Neural crest cell (in vitro differentiated cells): ENCODE measurements at regions not wholly inside any gene's neighbourhood (a gene's known extent, or its start where the extent isn't known, plus 50 kb on each side); places are given as distances from the start of the nearest gene placed in this dataset.

Source experiments
- DNase-seq: peaks from one replicate; pipeline ENCODE4 v3.0.0; 2021; ENCODE audit warnings: low read depth, mixed read lengths, low spot score
- H3K27ac Mint-ChIP-seq: one replicate; pipeline ENCODE4 v1.8.0; 2021; ENCODE audit warnings: mild to moderate bottlenecking, mixed read lengths; ENCODE audit not compliant: unreplicated experiment
- H3K27me3 Mint-ChIP-seq: 2 replicates; pipeline ENCODE4 v1.8.0; 2021; ENCODE audit warnings: low read depth, mild to moderate bottlenecking, mixed read lengths
- H3K36me3 Mint-ChIP-seq: 2 replicates; pipeline ENCODE4 v1.8.0; 2021; ENCODE audit warnings: low read depth, mild to moderate bottlenecking, mixed read lengths
- H3K4me1 Mint-ChIP-seq: 2 replicates; pipeline ENCODE4 v1.8.0; 2021; ENCODE audit warnings: mixed read lengths
- H3K4me3 Mint-ChIP-seq: one replicate; pipeline ENCODE4 v1.8.0; 2021; ENCODE audit warnings: mild to moderate bottlenecking, mixed read lengths
- H3K9me3 Mint-ChIP-seq: 2 replicates; pipeline ENCODE4 v1.8.0; 2021; ENCODE audit warnings: mixed read lengths
- TF ChIP-seq, protein P1 (sequence below): fragments of 200-600 bp; sonication (generic); conservative IDR thresholded peaks from 2 replicates; pipeline ENCODE4 v1.5.0; 2021; ENCODE audit warnings: antibody characterized with exemption, mild to moderate bottlenecking

GRCh38 chr4:132313852-132314251 lies 835.2 kb upstream of the PCDH10 start:
- H3K4me3 Mint-ChIP-seq: no peak overlapping the region
- TF ChIP-seq, protein P1, sequence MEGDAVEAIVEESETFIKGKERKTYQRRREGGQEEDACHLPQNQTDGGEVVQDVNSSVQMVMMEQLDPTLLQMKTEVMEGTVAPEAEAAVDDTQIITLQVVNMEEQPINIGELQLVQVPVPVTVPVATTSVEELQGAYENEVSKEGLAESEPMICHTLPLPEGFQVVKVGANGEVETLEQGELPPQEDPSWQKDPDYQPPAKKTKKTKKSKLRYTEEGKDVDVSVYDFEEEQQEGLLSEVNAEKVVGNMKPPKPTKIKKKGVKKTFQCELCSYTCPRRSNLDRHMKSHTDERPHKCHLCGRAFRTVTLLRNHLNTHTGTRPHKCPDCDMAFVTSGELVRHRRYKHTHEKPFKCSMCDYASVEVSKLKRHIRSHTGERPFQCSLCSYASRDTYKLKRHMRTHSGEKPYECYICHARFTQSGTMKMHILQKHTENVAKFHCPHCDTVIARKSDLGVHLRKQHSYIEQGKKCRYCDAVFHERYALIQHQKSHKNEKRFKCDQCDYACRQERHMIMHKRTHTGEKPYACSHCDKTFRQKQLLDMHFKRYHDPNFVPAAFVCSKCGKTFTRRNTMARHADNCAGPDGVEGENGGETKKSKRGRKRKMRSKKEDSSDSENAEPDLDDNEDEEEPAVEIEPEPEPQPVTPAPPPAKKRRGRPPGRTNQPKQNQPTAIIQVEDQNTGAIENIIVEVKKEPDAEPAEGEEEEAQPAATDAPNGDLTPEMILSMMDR: no peak
- H3K36me3 Mint-ChIP-seq: no peaks in the 10 kb centered on the region
- no peaks in the 10 kb centered on the region for H3K27me3 Mint-ChIP-seq
- no peaks in the 10 kb centered on the region for H3K4me1 Mint-ChIP-seq
- DNase-seq: no peak
- no peak overlapping the region for H3K27ac Mint-ChIP-seq
- no peaks in the 10 kb centered on the region for H3K9me3 Mint-ChIP-seq

DNA sequence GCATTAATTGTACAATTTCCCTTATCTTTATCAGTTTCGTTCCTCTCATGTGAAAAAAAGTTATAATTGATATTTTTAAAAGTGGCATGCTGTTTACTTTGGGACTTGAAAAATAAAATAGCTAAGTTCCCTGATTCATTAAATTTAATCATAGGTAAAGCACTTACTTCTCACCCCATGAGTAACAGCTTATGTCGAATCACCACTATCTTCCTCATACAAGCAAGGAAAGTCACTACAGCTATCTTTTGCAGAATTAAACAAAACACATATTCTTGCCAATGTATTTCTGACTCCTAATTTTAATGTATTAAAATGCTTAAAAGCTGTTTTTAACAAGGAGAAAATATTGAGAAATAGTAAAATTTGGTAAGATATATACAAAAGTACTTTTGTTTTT lies 832.4 kb upstream of the PCDH10 start:
- Mint-ChIP-seq H3K27me3 (no peaks in the 10 kb centered on the region), H3K4me3 (no peak overlapping the region), H3K9me3 (no peaks in the 10 kb centered on the region), H3K4me1 (no peaks in the 10 kb centered on the region), H3K27ac (no peak overlapping the region), H3K36me3 (no peaks in the 10 kb centered on the region)
- TF ChIP-seq, protein P1: no peak
- no peak for DNase-seq

DNA sequence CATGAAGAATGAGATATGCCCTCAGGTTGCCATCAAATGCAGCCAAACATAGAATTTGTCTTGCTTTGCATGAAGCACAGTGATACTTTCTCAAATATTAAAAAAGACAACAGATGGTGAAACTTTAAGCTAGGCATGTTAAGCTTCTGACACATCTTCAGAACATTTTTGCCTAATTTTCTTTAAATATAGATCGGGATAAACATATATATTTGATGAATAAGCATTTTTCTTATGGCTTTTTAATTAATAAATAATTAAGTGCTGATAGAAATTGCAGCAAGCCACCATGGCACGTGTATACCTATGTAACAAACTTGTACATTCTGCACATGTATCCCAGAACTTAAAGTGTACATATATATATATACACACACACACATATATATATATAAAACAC lies 831.2 kb upstream of the PCDH10 start:
- Mint-ChIP-seq H3K4me3 (no peak overlapping the region), H3K27ac (no peak overlapping the region), H3K36me3 (no peaks in the 10 kb centered on the region), H3K4me1 (no peaks in the 10 kb centered on the region), H3K9me3 (peaks cover 2% of the 10 kb centered on the region), H3K27me3 (no peaks in the 10 kb centered on the region)
- TF ChIP-seq, protein P1: no peak
- no peak for DNase-seq

DNA sequence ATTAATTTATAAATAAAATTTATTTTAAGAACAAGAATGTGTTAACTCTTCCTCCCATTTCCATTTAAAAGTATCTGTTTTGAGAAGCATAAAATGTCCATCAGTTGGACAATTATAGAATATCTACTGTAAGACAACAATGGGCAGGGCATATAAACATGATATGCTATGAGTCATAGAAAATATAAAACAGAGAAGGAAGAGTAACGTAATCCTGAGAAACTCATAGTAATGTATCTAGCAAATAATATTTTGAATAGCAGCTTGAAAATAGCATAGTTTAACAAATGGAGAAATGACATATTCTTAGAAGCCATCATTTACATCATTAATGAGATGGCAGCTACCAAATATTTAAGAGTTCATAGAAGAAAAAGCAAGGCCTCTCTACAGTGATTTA lies 820.3 kb upstream of the PCDH10 start:
- Mint-ChIP-seq H3K27me3 (no peaks in the 10 kb centered on the region), H3K9me3 (no peaks in the 10 kb centered on the region), H3K27ac (no peak overlapping the region), H3K4me1 (no peaks in the 10 kb centered on the region), H3K36me3 (no peaks in the 10 kb centered on the region), H3K4me3 (no peak overlapping the region)
- no peak for DNase-seq
- TF ChIP-seq, protein P1: no peak

DNA sequence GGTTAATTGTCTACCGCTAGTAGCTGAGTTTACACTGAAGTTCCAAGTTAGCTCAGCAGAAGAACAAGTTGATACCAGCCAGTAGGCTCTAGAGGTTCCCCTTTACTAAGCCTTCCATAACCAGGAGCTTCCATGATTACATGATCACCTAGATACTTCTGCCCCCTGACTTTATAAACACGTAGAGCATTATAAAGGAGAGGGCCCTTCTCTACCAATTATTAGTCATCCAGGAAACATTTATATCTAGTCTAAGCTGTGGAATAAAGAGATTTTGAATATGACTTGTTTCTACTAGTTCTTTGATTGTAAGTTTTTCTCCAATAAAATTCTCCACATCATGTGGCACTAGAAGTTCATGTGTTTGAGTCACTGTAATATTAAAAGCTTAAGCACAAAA lies 818.1 kb upstream of the PCDH10 start:
- no peak for DNase-seq
- Mint-ChIP-seq H3K27me3 (no peaks in the 10 kb centered on the region), H3K9me3 (no peaks in the 10 kb centered on the region), H3K4me1 (no peaks in the 10 kb centered on the region), H3K36me3 (no peaks in the 10 kb centered on the region), H3K27ac (no peak overlapping the region), H3K4me3 (no peak overlapping the region)
- TF ChIP-seq, protein P1: no peak
